CD4-positive, alpha-beta T cell treated with Interleukin-2 at 100 ng/mL for 4 hours (primary cell): ENCODE measurements at regions not wholly inside any gene's neighbourhood (a gene's known extent, or its start where the extent isn't known, plus 50 kb on each side); places are given as distances from the start of the nearest gene placed in this dataset.

Experiments
- DNase-seq: peaks from one replicate; pipeline ENCODE4 v3.0.0-alpha.2; 2020; ENCODE audit warnings: low spot score

DNA sequence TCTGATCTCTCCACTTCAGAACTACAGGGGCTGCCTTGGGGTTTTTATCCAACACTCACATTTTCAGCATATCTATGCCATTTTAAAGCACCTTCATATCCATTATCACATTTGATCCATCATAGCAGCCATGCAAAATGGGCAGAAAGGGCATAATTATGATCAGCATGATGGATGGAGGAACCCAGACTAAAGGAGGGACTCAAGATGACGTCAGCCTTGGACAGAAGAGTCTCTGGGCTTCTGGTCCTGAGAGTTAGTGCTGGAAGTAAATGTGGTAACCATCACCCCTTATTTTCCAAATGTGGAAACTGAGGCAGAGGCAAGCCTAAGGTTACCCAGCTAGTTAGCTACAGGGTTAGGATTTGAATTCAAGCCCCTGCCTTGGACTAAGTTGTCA lies 273.1 kb downstream of the DRD1 start:
- DNase-seq = no peak

DNA sequence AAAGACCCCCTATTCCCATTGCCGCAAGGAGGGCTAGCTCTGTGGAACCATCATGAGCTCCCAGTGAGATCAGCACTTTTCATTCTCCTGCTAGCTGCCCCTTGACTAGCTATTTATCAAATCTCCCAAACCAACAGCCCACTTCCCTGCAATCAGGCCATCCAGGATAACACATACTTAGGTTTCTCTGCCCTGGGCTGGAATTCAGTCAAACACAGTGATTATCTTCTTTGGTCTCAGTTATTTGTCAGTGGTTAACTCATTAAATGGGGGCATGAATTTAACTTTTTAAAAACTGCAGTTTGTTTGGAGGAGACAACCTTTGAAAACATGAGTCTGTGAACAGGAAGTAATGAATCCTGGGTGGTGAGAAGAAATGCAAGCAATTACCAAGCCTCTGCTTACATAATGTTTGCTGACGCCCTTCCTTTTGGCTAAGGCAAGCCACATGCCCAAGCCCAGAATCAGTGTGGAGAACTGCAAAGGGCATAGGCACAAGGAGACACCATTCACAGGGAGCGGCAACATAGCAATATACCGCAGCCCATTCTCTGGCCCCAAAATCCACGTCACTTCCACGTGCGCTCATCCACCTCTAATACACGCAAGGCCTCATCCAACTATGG lies 275.0 kb downstream of the DRD1 start:
- DNase-seq = no peak

DNA sequence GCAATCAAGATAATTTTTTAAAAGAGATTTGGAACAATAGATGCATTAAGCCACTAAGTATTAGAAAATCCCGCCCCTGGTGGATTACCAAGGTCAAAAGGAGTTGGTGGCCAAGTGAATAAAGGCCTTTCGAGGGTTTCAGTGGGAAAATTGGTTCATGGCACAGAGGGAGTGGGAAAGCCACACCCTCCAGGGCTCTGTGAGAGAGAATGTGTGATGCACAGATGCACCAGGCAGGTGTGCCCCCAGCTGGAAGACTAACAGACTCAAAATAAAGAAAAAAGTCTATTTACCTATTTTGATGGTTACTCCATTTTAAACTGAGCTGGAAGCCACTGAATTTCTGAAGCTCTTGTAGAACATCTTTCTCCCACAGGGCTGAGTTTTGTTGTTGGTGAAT lies 278.0 kb downstream of the DRD1 start:
- DNase-seq = no peak

DNA sequence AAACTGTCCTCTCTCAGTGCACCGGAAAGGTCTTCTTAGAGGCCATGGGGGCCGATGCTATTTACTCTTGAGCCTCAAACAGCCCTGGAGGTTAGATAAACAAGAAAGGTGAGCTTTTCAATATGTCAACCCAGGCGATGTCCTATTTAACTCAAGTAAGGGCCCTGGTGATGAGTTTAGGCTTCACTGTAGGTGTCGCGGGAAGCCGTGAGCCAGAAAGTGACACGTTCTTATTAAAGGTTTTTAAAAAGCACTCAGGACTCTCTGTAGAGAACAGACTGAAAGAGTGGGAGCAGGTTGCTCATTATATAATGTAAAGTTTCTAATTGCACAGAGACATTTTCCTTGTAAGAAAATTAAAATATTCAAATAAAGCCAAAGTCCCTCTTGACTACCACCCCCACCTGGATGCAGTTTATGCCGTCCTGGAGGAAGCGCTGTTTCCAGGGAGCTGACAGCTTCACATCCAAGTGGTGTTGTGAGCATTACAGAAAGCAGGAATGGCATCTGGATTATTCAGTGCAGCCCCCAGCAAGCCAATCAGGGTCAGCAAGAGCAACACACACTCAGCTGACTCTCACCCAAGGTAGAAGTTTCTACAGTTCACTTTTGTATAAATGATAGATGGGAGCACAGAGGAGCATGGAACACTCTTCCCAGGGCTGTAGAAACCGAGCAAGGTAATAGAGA lies 280.3 kb downstream of the DRD1 start:
- no peak for DNase-seq

DNA sequence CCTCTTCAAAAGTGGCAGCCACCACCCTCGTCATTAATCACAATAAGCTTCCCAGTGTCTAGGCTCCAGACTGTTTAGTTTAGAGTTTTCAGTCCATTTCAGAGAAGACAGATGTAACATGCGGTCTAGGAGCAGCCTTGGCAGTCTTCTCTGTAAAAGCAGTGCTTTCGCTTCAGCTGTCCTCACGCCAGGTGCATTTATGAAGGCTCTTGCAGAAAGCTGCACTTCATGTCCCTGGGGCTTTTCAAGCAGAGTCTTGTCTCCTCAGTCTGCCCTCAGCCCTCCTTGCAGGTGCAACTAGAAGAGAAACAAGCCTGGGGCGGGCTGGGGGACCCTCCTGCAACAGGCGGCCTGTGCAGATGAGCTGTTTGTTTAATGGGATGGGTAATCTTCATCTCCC lies 281.9 kb downstream of the DRD1 start:
- no peak for DNase-seq

DNA sequence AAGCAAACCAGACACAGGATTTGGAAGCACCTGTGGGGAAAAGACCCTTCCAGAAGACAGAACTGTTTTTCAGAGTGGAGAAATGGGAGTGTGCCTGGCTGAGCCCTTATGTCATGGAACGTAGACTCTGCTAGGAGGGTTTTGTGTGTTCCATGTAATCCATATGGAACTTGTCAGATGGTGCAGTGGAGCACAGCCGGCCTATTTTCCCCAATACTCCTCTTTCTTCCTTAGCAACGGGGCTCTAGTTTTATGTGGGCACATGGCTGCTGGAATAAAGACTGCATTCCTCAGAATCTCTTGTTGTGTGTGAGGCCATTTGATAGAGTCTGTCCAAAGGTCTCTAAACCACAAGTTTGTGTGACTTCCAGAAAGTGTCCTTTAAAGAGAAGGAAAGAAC lies 284.0 kb downstream of the DRD1 start:
- DNase-seq = no peak

DNA sequence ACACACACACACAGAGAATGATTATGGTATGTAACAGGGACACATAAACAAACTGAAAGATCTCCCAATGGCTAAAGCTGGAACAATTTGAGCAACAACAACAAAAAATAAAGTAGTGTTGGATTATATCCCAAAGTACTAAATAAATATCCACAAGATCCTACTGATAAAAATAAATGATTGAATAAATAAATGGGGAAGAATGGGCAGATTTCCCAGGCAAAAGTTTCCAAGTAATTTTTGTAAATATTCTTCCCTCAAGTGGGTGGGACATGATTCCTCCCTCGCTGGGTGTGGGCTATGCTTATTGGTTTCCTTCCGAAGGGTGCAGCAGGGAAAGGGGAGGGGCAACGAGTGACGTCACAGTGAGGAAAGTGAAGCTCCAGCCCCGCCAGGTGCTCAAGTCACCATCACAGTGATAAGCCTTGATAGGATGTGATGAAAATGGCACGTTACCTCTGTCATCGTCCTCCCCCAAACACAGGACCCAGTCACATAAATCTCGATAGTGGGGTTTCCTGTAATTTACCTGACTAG lies 295.3 kb downstream of the DRD1 start:
- no peak for DNase-seq

DNA sequence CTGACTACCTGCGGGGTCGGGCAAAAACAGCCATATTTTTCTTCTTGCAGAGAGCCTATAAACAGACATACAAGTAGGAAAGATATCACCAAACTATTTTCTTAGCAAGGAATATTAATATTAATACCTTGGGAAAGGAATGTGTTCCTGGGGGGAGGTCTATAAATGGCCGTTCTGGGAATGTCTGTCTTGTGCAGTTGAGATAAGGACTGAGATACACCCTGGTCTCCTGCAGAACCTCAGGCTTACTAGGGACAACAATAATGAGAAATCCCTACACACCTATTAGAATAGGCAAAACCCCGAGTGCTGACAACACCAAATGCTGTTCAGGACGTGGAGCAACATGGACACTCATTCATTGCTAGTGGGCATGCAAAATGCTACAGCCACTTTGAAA lies 297.2 kb downstream of the DRD1 start:
- DNase-seq = no peak

DNA sequence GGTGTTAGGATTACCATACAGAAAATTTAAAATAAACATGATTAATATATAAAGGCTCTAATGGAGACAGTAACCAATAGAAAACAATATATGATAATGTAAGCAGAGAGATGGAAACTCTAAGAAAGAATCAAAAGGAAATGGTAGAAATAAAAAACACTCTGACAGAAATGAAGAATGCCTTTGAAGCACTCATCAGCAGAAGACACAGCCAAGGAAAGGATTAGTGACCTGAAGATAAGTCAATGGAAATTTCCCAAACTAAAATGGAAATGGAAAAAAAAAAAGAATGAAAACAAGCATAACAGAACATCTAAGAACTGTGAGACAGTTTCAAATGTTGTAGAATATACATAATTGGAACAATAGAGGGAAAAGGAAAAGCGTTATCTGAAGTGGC lies 302.6 kb downstream of the DRD1 start:
- no peak for DNase-seq

DNA sequence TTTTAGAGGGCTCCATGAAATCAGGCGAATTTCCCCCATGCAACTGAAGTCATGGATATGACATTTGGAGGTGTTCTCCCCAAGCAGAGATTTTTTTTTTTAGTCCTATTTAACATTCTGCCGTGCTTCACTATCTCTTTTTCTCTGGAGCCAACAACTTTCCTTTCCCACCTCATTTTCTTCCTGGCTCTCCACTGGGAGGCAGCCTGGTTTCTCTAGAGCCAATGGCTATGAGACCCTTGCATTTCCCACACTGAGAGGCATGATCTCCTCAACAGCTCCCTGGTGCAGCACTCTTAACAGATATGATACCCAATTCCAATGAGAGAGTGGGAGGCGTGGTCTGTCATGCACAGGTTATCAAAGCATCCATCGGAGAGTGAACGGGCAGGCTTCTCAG lies 310.8 kb downstream of the DRD1 start:
- no peak for DNase-seq

DNA sequence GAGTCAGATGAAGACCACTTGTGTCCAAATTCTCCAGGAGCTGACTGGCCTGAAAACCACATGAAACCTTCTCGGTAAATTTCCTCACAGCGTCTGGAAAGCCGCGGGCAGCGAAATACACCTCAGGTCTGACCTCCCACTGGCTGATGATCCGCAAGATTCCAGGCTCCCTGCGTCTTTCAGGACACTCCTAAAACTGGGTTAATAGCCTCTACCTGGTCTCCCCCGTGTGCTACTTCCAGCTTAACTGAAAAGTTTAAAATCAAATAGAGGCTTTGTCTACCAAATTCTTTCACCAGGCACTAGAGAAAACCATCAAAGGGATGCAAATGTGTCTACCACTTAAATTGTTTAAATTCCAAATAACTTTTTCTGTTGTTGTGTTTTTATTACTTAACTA lies 312.6 kb downstream of the DRD1 start:
- DNase-seq = no peak

DNA sequence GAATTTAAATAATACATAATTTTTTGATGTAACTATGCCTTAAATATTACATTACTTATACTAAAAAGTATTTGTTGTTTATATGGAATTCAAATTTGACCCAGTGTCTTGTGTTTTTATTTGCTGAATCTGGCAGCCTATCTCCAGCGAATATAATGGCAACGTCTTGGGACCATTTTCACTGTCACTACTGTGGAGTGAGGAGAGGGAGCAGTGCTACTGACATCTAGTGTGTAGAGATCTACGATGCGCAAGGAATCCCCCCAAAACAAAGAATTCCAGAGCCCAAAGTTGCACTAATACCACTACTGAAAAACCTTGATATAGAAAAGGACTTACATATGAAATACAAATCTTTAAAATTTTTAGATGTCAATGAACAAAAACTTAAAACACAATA lies 314.4 kb downstream of the DRD1 start:
- DNase-seq = no peak

DNA sequence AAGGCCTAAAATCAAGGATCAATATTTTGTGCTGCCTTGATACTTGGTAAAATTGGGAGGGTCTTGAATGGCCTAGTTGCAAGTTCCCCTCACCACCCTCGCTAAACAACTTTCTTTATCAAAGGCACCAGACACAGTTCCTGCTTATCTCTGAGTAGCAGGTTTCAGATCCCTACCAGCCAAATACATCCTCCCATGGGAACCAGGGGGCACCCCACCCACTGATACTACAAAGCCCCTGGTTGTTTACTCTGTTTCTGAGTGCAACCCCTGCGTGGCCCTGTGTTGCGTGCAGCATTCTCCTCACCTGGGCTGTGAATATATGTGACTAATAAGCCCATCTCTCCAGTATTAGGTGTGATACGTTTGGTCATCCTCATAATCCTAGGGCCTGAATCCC lies 314.9 kb downstream of the DRD1 start:
- no peak for DNase-seq

DNA sequence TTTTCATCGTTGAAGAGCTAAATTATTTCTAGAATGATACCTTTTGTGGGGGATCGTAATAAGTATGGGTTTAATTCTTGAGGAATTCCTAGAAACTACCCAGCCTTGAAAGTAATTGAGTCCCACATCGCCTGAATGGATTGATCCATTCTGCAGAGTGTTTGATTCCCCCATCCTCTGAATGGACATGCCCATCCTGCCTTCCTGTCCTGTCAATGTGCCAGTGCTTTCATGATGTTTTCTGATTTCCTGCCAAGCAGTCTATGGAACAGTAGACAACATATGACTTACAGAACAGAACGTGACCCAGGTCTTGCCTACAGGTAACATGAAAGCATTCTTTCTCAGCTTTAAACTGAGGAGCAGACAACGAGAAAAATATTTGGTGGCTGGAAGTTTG lies 319.2 kb downstream of the DRD1 start:
- DNase-seq = no peak

DNA sequence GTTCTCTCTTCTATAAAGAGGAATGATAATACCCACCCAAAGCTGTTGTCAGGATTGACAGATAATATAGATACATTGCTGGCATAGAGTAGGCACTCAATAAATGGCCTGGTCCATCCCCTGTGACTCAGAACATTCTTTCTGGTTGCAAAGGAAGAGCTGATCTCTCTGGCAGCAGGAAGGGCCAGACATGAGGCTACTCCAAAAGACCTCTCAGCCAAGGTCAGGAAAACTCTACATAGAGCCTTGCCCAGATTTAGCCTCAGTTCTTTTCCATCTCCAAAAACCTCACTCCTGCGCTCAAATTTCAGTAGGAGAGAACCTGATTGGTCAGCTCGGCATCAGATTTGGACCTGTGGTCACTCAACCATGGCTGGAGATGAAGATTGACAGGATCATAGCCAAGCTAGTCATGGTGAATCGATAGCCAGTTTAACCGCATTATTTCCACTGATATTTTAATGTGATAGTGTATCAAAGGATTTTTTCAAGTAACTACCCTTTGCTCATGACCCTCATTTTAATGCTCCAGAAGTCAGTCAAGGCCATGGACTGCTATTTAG lies 319.6 kb downstream of the DRD1 start:
- no peak for DNase-seq

DNA sequence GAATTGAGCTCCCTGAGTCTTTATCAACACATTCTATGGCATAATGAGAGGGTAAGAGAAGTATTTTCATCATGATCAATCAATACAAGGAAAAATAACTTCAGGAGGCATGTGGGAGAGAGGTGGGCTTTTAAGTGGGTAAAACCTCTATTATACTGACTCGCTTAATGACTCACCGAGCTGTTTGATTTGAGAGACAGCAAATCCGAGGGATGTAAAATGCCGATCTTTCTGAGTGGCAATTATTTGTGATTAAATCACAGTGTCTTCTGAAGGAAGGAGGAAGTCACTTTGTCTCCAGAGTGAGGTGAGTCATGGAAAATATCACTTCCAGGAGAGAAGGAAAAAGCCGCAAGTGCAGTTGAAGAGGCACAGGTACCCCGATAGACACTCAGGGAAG lies 320.4 kb downstream of the DRD1 start:
- no peak for DNase-seq

DNA sequence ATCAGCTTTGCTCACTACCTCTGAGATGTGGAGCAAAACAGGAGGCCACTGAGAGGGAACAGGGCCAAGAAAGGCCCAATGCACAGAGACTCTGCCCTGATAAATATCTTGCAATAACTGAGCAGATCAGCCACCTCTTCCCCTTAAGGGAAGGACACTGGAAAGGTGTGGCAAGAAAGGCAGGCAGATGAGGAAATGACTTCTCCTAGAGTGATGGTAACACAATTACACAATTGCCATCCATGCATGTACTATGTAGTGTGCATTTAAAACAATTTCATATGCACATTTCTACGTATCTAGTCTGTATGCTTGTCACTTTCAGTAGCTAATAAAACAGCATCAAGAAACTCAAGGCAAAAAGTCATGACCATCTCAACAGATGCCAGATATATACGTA lies 322.5 kb downstream of the DRD1 start:
- no peak for DNase-seq

DNA sequence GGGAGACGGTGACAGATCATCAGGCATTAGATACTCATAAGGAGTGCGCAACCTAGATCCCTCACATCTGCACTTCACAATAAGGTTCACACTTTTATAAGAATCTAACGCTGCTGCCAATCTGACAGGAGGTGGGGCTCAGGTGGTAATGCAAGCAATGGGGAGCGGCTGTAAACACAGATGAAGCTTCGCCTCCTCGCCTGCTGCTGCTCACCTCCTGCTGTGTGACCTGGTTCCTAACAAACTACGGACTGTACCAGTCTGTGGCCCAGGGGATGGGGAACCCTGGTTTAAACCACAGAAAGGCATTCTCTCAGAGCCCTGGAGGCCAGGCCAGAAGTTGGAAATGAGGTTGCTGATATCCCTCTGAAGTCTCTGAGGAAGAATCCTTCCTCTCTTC lies 323.6 kb downstream of the DRD1 start:
- no peak for DNase-seq

DNA sequence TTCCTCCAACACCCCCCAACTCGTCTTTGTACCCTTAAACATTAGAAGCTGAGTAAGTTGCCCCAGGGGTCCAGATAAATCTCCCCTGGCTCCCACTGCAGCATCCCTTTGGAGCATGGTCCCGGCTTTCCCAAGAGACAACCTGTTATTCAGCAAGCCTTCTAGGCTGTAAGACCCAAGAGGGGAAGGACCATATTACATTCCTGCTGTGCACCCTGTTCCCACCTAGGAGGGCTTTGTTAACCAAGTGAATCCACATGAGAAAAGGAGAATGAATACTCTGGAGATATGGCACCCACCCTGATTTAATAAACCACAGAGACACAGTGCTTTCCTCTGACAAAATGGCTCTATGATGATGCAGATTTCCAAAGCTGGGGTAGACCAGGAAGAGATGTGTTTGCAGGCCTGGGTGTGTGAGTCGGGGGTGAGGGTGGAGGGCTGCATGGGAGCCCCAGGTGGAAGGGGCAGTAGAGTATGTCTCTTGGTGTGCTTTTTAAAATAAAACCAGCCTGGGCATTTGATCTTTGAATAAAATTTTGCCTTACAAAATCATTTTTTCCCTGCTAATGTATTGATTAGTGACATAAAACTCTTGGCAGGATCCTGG lies 325.2 kb downstream of the DRD1 start:
- DNase-seq = no peak

DNA sequence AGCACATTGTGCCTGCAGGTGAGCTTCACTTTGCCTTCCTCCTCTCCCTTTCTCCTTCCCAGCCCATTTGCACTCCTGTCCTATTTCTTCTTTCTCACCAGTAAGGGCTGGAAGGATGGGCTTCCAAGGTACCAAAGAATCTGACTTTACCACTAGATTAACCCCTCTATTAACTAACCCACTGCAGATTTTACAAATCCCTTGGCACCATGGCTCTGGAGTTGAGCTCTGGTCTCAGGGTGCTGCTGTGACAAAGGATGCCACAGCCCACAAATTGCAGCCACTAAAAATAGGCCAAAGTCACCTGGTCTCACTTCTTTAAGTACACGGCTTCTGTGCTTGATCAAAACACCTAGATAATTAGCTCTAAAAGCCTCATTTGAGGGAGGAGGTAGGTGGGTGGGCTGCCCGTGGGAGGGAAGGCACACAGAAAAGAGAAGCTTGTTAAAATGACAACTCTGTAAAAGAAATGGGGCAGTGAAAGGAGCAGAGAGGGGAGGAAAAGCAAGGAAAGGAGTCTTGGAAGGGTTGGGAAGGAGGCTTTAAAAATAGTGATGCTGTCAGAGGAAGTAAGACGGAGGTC lies 327.4 kb downstream of the DRD1 start:
- no peak for DNase-seq

DNA sequence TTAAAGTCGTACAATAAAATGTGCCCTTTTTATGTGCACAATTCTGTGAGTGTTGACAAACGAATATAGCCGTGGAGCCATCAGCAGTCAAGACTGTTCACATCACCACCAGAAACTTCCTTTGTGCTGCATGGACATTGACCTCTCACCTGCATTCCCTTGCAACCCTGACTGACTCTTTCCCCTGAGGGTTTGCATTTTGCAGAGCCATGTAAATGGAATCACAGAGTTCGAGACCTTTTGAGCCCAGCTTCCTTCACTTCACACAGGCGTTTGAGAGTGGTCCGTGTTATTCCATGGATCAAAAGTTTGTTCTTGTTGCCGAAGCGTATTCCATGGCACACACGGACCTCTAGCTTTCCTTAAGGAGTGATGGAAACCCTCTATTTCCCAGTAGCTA lies 328.2 kb downstream of the DRD1 start:
- DNase-seq = no peak

DNA sequence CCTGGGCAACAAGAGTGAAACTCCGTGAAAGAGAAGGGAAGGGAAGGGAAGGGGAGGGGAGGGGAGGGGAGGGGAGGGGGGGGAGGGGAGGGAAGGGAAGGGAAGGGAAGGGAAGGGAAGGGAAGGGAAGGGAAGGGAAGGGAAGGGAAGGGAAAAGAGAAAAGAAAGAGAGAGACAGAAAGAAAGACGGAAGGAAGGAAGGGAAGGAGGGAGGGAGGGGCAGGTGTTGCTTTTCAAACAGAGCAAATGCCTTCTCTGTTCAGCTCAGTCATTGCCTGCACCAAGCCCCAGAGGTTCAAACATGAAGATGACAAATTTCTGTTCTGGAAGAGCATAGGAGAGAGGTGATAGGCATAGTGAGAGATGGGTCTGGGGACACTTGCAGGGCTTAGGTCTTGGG lies 330.0 kb downstream of the DRD1 start:
- no peak for DNase-seq
